ENCODE measurements at regions not wholly inside any gene's neighbourhood (a gene's known extent, or its start where the extent isn't known, plus 50 kb on each side); places are given as distances from the start of the nearest gene placed in this dataset.
"Not testable (repeated sequence)": the region's sequence is repeated elsewhere in the genome, so short reads cannot be mapped to it uniquely, and the experiment has no call there.

DNA sequence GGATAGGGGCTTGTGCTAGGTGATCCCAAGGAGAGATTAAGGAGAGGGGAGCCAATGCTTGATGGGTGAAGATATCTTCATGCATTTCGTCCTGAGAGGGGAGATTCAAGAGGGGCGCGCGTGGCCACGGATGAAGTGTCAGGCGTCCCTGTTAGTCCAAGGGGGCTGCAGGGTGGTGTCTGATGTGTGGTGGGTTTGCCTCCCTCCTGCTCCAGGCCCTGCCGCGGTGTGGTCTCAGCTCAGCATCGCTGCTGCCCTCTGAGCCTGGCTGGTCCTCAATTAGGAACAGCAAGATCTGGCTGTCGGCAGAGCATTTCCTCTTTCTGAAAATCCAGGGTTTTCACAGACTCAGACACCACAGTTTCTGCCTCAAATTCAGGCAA is 318.0 kb downstream of the THBS2 start:
- no peak for TF ChIP-seq POLR2AphosphoS5 (IDR thresholded peaks at IDR 0.05)
- TF ChIP-seq EP300 (IDR thresholded peaks at IDR 0.05) = no peak
- no peak for TF ChIP-seq POLR2A (IDR thresholded peaks at IDR 0.05)
- TF ChIP-seq CTCF (IDR thresholded peaks at IDR 0.05) = no peak
- Histone ChIP-seq H3K4me3 (no peak overlapping the region), H3K36me3 (no peaks in the 10 kb centered on the region), H3K27ac (no peak overlapping the region), H3K4me1 (peaks cover 0 to 16% (median 0%) of the 10 kb centered on the region in 3 donors), H3K27me3 (no peaks in the 10 kb centered on the region), H3K9me3 (no peaks in the 10 kb centered on the region)
- ATAC-seq = no peak
- WGBS, 2 donors (ENCODE audit: low coverage in 1 of 2) = 91 to 93% methylated on average over 5 to 7 of the region's 10 CpGs

DNA sequence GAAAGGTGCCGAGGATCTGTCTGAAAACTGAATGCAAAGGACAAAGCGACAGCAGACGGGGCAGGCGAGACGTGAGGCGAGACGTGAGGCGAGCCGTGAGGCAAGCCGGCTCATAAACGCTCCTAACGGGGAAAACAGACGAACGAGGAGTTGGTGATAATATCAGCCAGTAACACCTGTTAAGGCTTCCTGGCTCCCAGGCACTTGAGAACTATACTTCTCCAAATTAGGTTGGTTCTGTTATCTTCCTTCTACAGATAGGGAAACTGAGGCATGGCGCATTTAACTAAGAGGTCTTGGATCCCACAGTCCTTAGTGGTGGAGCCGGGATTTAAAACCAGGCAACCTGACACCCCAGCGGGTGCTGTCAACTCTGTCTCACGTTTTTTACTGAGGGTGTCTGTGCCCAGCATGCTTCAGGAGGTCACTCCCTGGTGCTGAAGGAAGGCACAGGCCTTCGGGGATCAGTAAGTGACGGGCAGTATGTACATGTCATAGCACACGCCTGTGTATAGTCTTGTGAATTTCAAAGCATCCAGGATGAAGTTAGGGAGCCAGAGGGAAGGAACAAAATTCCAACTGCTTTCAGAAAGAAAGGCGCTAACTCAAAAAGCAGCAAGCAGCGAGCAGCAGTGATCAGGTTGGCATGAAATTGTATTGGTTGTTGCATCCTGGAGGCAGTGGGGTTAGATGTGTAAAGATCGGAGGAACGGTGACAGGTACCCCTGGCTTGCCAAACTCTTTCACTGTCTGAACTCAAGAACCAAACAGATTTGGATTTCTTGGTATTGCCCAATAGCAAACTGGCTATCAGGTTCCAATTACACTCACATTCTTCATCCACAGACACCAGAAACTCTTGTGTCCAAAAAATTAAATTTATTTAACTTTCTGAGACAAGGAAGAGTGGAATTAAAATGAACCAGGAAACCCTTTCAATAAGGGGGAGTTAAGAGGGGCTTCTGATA is 318.7 kb downstream of the THBS2 start:
- H3K4me3 ChIP-seq = no peak overlapping the region
- H3K27ac ChIP-seq = no peak overlapping the region
- no peaks in the 10 kb centered on the region for H3K9me3 ChIP-seq
- H3K36me3 ChIP-seq = no peaks in the 10 kb centered on the region
- no peak for ATAC-seq
- no peaks in the 10 kb centered on the region for H3K27me3 ChIP-seq
- WGBS, 2 donors (ENCODE audit: low coverage in 1 of 2) = 86 to 87% methylated on average over 10 to 18 of the region's 25 CpGs
- H3K4me1 ChIP-seq = peaks cover 0 to 10% (median 0%) of the 10 kb centered on the region in 3 donors
- no peak for TF ChIP-seq CTCF (IDR thresholded peaks at IDR 0.05)
- TF ChIP-seq POLR2AphosphoS5 (IDR thresholded peaks at IDR 0.05) = no peak
- TF ChIP-seq POLR2A (IDR thresholded peaks at IDR 0.05) = no peak
- TF ChIP-seq EP300 (IDR thresholded peaks at IDR 0.05) = no peak

GRCh38 chr6:168932171-168932570 is 321.5 kb downstream of the THBS2 start:
- H3K36me3 ChIP-seq, H3K9me3 ChIP-seq, H3K4me1 ChIP-seq, H3K4me3 ChIP-seq, ATAC-seq, H3K27ac ChIP-seq, H3K27me3 ChIP-seq: not testable (repeated sequence)
- WGBS, 2 donors (ENCODE audit: low coverage in 1 of 2) = 79 to 80% methylated on average over 11 to 12 of the region's 16 CpGs

GRCh38 chr6:168931072-168931471 is 322.6 kb downstream of the THBS2 start:
- not testable (repeated sequence) for H3K9me3 ChIP-seq, H3K36me3 ChIP-seq, ATAC-seq, H3K4me1 ChIP-seq, H3K27ac ChIP-seq, H3K27me3 ChIP-seq, H3K4me3 ChIP-seq
- 67 to 81% methylated on average over 10 to 17 of the region's 17 CpGs for WGBS, 2 donors (ENCODE audit: low coverage in 1 of 2)

GRCh38 chr6:168929871-168930450 is 323.7 kb downstream of the THBS2 start:
- Histone ChIP-seq H3K36me3 (no peaks in the 10 kb centered on the region), H3K27ac (no peak overlapping the region), H3K27me3 (no peaks in the 10 kb centered on the region), H3K4me1 (no peaks in the 10 kb centered on the region), H3K4me3 (no peak overlapping the region), H3K9me3 (no peaks in the 10 kb centered on the region)
- no peak for TF ChIP-seq POLR2AphosphoS5 (IDR thresholded peaks at IDR 0.05)
- TF ChIP-seq CTCF (IDR thresholded peaks at IDR 0.05) = no peak
- TF ChIP-seq POLR2A (IDR thresholded peaks at IDR 0.05) = no peak
- TF ChIP-seq EP300 (IDR thresholded peaks at IDR 0.05) = no peak
- no peak for ATAC-seq
- WGBS, 2 donors (ENCODE audit: low coverage in 1 of 2) = 81 to 82% methylated on average over 7 to 8 of the region's 11 CpGs

GRCh38 chr6:168928012-168928411 is 325.6 kb downstream of the THBS2 start:
- H3K4me3 ChIP-seq = no peak overlapping the region
- no peak for ATAC-seq
- no peaks in the 10 kb centered on the region for H3K27me3 ChIP-seq
- no peak overlapping the region for H3K27ac ChIP-seq
- WGBS, 2 donors (ENCODE audit: low coverage in 1 of 2) = 89 to 94% methylated on average over 3 to 5 of the region's 10 CpGs
- TF ChIP-seq EP300 (IDR thresholded peaks at IDR 0.05) = no peak
- TF ChIP-seq POLR2A (IDR thresholded peaks at IDR 0.05) = no peak
- no peak for TF ChIP-seq POLR2AphosphoS5 (IDR thresholded peaks at IDR 0.05)
- TF ChIP-seq CTCF (IDR thresholded peaks at IDR 0.05) = no peak
- no peaks in the 10 kb centered on the region for H3K36me3 ChIP-seq
- H3K4me1 ChIP-seq = no peaks in the 10 kb centered on the region
- no peaks in the 10 kb centered on the region for H3K9me3 ChIP-seq

Measured in gastroesophageal sphincter (tissue), 4 donors.